SK-N-SH treated with all-trans-retinoic acid at 6 μM for 48 hours (cell line): ENCODE measurements at regions not wholly inside any gene's neighbourhood (a gene's known extent, or its start where the extent isn't known, plus 50 kb on each side); places are given as distances from the start of the nearest gene placed in this dataset.

Source experiments
- BACH2 ChIP-seq: fragments of 250-450 bp; sonication (Bioruptor Pico); IDR thresholded peaks from 2 replicates; pipeline ENCODE4 v1.9.0; 2021; ENCODE audit warnings: mild to moderate bottlenecking, borderline replicate concordance
- CREB5 ChIP-seq: fragments of 250-450 bp; sonication (Bioruptor Pico); IDR thresholded peaks from 2 replicates; pipeline ENCODE4 v1.5.1; 2020; ENCODE audit warnings: low read depth, mild to moderate bottlenecking, moderate library complexity
- CSRNP3 ChIP-seq: fragments of 250-450 bp; sonication (Bioruptor Pico); IDR thresholded peaks from 2 replicates; pipeline ENCODE4 v1.5.1; 2021; ENCODE audit warnings: mild to moderate bottlenecking, moderate library complexity
- ESRRG ChIP-seq: fragments of 250-450 bp; sonication (Bioruptor Pico); IDR thresholded peaks from 2 replicates; pipeline ENCODE4 v1.6.1; 2021; ENCODE audit warnings: mild to moderate bottlenecking
- RARB ChIP-seq: fragments of 250-450 bp; sonication (Bioruptor Pico); IDR thresholded peaks from 2 replicates; pipeline ENCODE4 v1.8.0; 2021; ENCODE audit warnings: mild to moderate bottlenecking, moderate library complexity
- SNAI2 ChIP-seq: fragments of 250-450 bp; sonication (Bioruptor Pico); IDR thresholded peaks from 2 replicates; pipeline ENCODE4 v1.5.0; 2020; ENCODE audit warnings: mild to moderate bottlenecking, moderate library complexity
- ZC3H10 ChIP-seq: fragments of 250-450 bp; sonication (Bioruptor Pico); IDR thresholded peaks from 2 replicates; pipeline ENCODE4 v1.5.1; 2021; ENCODE audit warnings: mild to moderate bottlenecking, moderate library complexity
- ZFP3 ChIP-seq: fragments of 250-450 bp; sonication (Bioruptor Pico); IDR thresholded peaks from 2 replicates; pipeline ENCODE4 v1.5.0; 2020; ENCODE audit warnings: mild to moderate bottlenecking, moderate library complexity
- ZFP30 ChIP-seq: fragments of 450-650 bp; formaldehyde crosslinking; IDR thresholded peaks from 2 replicates; pipeline ENCODE4 v1.5.0; 2022; ENCODE audit warnings: mild to moderate bottlenecking, moderate library complexity
- ZNF8 ChIP-seq: fragments of 450-650 bp; formaldehyde crosslinking; IDR thresholded peaks from 2 replicates; pipeline ENCODE4 v1.5.0; 2020; ENCODE audit warnings: mild to moderate bottlenecking, moderate library complexity
- TF ChIP-seq, protein P1 (sequence below): fragments of 250-450 bp; sonication (Bioruptor Pico); IDR thresholded peaks from 2 replicates; pipeline ENCODE4 v1.8.0; 2020; ENCODE audit warnings: mild to moderate bottlenecking, moderate library complexity, borderline replicate concordance

GRCh38 chr4:15139599-15139998, 137.3 kb downstream of the CPEB2 start:
- TF ChIP-seq RARB (CRISPR knock-in tag): no peak
- TF ChIP-seq BACH2 (CRISPR knock-in tag): no peak
- no peak for TF ChIP-seq ZC3H10 (CRISPR knock-in tag)
- TF ChIP-seq SNAI2: no peak
- TF ChIP-seq ZFP30: no peak
- TF ChIP-seq, protein P1, sequence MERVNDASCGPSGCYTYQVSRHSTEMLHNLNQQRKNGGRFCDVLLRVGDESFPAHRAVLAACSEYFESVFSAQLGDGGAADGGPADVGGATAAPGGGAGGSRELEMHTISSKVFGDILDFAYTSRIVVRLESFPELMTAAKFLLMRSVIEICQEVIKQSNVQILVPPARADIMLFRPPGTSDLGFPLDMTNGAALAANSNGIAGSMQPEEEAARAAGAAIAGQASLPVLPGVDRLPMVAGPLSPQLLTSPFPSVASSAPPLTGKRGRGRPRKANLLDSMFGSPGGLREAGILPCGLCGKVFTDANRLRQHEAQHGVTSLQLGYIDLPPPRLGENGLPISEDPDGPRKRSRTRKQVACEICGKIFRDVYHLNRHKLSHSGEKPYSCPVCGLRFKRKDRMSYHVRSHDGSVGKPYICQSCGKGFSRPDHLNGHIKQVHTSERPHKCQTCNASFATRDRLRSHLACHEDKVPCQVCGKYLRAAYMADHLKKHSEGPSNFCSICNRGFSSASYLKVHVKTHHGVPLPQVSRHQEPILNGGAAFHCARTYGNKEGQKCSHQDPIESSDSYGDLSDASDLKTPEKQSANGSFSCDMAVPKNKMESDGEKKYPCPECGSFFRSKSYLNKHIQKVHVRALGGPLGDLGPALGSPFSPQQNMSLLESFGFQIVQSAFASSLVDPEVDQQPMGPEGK (CRISPR knock-in tag): no peak
- TF ChIP-seq ESRRG (CRISPR knock-in tag): no peak
- no peak for TF ChIP-seq ZNF8 (CRISPR knock-in tag)
- no peak for TF ChIP-seq CREB5 (CRISPR knock-in tag)
- no peak for TF ChIP-seq ZFP3
- TF ChIP-seq CSRNP3 (CRISPR knock-in tag): no peak
